ENCODE measurements at regions not wholly inside any gene's neighbourhood (a gene's known extent, or its start where the extent isn't known, plus 50 kb on each side); places are given as distances from the start of the nearest gene placed in this dataset.

GRCh38 chr7:145293228-145293701 lies 457.4 kb upstream of the TPK1 start:
- TF ChIP-seq JUNB (CRISPR knock-in tag; conservative IDR thresholded peaks at IDR 0.05) (no peak), ZNF121 (CRISPR knock-in tag; conservative IDR thresholded peaks at IDR 0.05) (no peak), ZNF311 (CRISPR knock-in tag; IDR thresholded peaks at IDR 0.05) (no peak), POLR2A (conservative IDR thresholded peaks at IDR 0.05) (no peak), MYC (IDR thresholded peaks at IDR 0.05; ENCODE audit: low read depth, low read length) (no peak), MYC (CRISPR knock-in tag; IDR thresholded peaks at IDR 0.05; ENCODE audit: borderline replicate concordance, low read depth) (no peak), PCBP1 (IDR thresholded peaks at IDR 0.05; ENCODE audit: low read depth, low read length, poor library complexity, severe bottlenecking) (no peak), NFIX (CRISPR knock-in tag; IDR thresholded peaks at IDR 0.05; ENCODE audit: low read depth) (no peak), NFIC (IDR thresholded peaks at IDR 0.05) (no peak)
- TF ChIP-seq, protein P1, sequence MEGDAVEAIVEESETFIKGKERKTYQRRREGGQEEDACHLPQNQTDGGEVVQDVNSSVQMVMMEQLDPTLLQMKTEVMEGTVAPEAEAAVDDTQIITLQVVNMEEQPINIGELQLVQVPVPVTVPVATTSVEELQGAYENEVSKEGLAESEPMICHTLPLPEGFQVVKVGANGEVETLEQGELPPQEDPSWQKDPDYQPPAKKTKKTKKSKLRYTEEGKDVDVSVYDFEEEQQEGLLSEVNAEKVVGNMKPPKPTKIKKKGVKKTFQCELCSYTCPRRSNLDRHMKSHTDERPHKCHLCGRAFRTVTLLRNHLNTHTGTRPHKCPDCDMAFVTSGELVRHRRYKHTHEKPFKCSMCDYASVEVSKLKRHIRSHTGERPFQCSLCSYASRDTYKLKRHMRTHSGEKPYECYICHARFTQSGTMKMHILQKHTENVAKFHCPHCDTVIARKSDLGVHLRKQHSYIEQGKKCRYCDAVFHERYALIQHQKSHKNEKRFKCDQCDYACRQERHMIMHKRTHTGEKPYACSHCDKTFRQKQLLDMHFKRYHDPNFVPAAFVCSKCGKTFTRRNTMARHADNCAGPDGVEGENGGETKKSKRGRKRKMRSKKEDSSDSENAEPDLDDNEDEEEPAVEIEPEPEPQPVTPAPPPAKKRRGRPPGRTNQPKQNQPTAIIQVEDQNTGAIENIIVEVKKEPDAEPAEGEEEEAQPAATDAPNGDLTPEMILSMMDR (IDR thresholded peaks at IDR 0.05 in 2 of 3, conservative IDR thresholded peaks at IDR 0.05 in 1 of 3; ENCODE audit: insufficient read depth in 2 of 3, low read depth in 1 of 3, low read length in 3 of 3), result no peak

Measured in K562 (cell line).